ENCODE measurements at regions not wholly inside any gene's neighbourhood (a gene's known extent, or its start where the extent isn't known, plus 50 kb on each side); places are given as distances from the start of the nearest gene placed in this dataset.

DNA sequence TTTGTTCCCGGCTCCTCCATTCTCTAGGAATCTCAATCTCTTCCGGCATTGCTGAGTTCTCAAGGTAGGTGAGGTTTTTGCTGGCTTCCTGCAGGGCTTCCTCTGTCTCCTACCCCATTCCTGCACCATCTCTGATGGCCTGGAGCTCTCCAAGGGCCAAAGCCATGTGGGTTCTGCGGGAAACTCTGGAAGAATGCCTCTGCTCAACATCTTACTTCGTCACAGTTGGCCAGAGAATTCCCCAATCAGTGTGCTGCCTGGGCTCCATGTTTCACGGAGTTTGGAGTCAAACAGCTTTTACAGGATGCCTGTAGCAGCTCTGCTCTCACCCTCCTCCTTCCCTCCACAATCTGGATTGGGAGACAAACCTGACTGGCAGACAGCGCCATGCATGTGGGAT is 253.9 kb upstream of the HES1 start:
- TF ChIP-seq, protein P1, sequence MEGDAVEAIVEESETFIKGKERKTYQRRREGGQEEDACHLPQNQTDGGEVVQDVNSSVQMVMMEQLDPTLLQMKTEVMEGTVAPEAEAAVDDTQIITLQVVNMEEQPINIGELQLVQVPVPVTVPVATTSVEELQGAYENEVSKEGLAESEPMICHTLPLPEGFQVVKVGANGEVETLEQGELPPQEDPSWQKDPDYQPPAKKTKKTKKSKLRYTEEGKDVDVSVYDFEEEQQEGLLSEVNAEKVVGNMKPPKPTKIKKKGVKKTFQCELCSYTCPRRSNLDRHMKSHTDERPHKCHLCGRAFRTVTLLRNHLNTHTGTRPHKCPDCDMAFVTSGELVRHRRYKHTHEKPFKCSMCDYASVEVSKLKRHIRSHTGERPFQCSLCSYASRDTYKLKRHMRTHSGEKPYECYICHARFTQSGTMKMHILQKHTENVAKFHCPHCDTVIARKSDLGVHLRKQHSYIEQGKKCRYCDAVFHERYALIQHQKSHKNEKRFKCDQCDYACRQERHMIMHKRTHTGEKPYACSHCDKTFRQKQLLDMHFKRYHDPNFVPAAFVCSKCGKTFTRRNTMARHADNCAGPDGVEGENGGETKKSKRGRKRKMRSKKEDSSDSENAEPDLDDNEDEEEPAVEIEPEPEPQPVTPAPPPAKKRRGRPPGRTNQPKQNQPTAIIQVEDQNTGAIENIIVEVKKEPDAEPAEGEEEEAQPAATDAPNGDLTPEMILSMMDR (IDR thresholded peaks at IDR 0.05 in 2 of 3, conservative IDR thresholded peaks at IDR 0.05 in 1 of 3; ENCODE audit: borderline replicate concordance in 1 of 3, insufficient read depth in 1 of 3, low read depth in 2 of 3, low read length in 2 of 3) = no peak
- TF ChIP-seq CBX3 (IDR thresholded peaks at IDR 0.05; ENCODE audit: low read depth) (no peak), REST (IDR thresholded peaks at IDR 0.05; ENCODE audit: low read depth) (no peak), POLR2A (IDR thresholded peaks at IDR 0.05; ENCODE audit: borderline replicate concordance, extremely low read depth, insufficient read depth, insufficient read length) (no peak), EZH2 (IDR thresholded peaks at IDR 0.05) (no peak), POLR2AphosphoS5 (IDR thresholded peaks at IDR 0.05; ENCODE audit: low read depth, low read length) (no peak), SP1 (IDR thresholded peaks at IDR 0.05; ENCODE audit: low read depth) (no peak), JUND (IDR thresholded peaks at IDR 0.05) (no peak)
